DND-41 (cell line): ENCODE measurements at regions not wholly inside any gene's neighbourhood (a gene's known extent, or its start where the extent isn't known, plus 50 kb on each side); places are given as distances from the start of the nearest gene placed in this dataset.

Experiments
- ATAC-seq: fragments of 200-7000 bp; cut with Tn5 transposase; 3 replicates; pipeline ENCODE4 v1.9.1; 2021; ENCODE audit warnings: low read depth; ENCODE audit not compliant: insufficient read depth
- DNase-seq: peaks from one replicate; pipeline ENCODE4 v3.0.0-alpha.2; 2020
- H2AFZ ChIP-seq: 2 replicates; pipeline ENCODE4 v1.6.0; 2012; ENCODE audit warnings: low read depth, low read length
- H3K27ac ChIP-seq: 2 replicates; pipeline ENCODE4 v1.5.1; 2012; ENCODE audit warnings: low read length, inconsistent platforms
- H3K27me3 ChIP-seq: fragments of 200-600 bp; sonication (generic); 2 replicates; pipeline ENCODE4 v1.6.0; 2012; ENCODE audit warnings: low read length, mild to moderate bottlenecking, inconsistent platforms; ENCODE audit not compliant: insufficient read depth, poor library complexity
- H3K36me3 ChIP-seq: 2 replicates; pipeline ENCODE4 v1.5.1; 2012; ENCODE audit warnings: low read length, inconsistent platforms; ENCODE audit not compliant: insufficient read depth
- H3K4me1 ChIP-seq: 2 replicates; pipeline ENCODE4 v1.5.1; 2012; ENCODE audit warnings: mild to moderate bottlenecking, low read length; ENCODE audit not compliant: insufficient read depth
- H3K4me2 ChIP-seq: 2 replicates; pipeline ENCODE4 v1.6.0; 2012; ENCODE audit warnings: mild to moderate bottlenecking, moderate library complexity, low read length, inconsistent platforms; ENCODE audit not compliant: insufficient read depth
- H3K4me3 ChIP-seq, 2 experiments: fragments of 200-600 bp in 1 of 2; shearing (Covaris generic) in 1 of 2; 2 replicates each; pipeline ENCODE4 v1.5.1; 2012 to 2016; ENCODE audit warnings: inconsistent platforms in 2 of 2, low read length in 2 of 2, mild to moderate bottlenecking in 2 of 2, low read depth in 1 of 2, moderate library complexity in 1 of 2
- H3K79me2 ChIP-seq: 2 replicates; pipeline ENCODE4 v1.6.0; 2012; ENCODE audit warnings: low read length, inconsistent platforms; ENCODE audit not compliant: insufficient read depth
- H3K9ac ChIP-seq: 2 replicates; pipeline ENCODE4 v1.6.0; 2012; ENCODE audit warnings: low read depth, mild to moderate bottlenecking, inconsistent platforms, low read length, moderate library complexity
- H3K9me3 ChIP-seq: 2 replicates; pipeline ENCODE4 v1.5.1; 2012; ENCODE audit warnings: low read length, moderate library complexity, mild to moderate bottlenecking, inconsistent platforms; ENCODE audit not compliant: insufficient read depth, severe bottlenecking
- H4K20me1 ChIP-seq: 2 replicates; pipeline ENCODE4 v1.6.0; 2012; ENCODE audit warnings: low read length; ENCODE audit not compliant: insufficient read depth
- CTCF ChIP-seq: IDR thresholded peaks from 2 replicates; pipeline ENCODE4 v1.5.1; 2012; ENCODE audit warnings: borderline replicate concordance, low read length, moderate library complexity, mild to moderate bottlenecking; ENCODE audit not compliant: poor library complexity, severe bottlenecking; ENCODE audit errors: extremely low read depth
- EZH2 ChIP-seq: IDR thresholded peaks from 3 replicates; pipeline ENCODE4 v1.6.1; 2012; ENCODE audit warnings: borderline replicate concordance, low read depth, mild to moderate bottlenecking, moderate library complexity, low read length, inconsistent platforms; ENCODE audit not compliant: severe bottlenecking

- no peak overlapping the region for H2AFZ ChIP-seq
- no peaks in the 10 kb centered on the region for H4K20me1 ChIP-seq
- no peaks in the 10 kb centered on the region for H3K27me3 ChIP-seq
- no peak overlapping the region for H3K9ac ChIP-seq
- H3K4me1 ChIP-seq: no peaks in the 10 kb centered on the region
- DNase-seq (no peak), ATAC-seq (no peak)
- H3K4me3 ChIP-seq: no peak overlapping the region
- no peaks in the 10 kb centered on the region for H3K9me3 ChIP-seq
- no peaks in the 10 kb centered on the region for H3K36me3 ChIP-seq
- no peaks in the 10 kb centered on the region for H3K79me2 ChIP-seq
- no peak overlapping the region for H3K4me2 ChIP-seq
- no peak overlapping the region for H3K27ac ChIP-seq
- TF ChIP-seq EZH2 (no peak), CTCF (no peak)
These were observed 181.0 kb upstream of the TBX3 start for GRCh38 chr12:114864837-114865551.

GRCh38 chr12:114863911-114864310, 179.9 kb upstream of the TBX3 start:
- ATAC-seq (no peak), DNase-seq (no peak)
- Histone ChIP-seq H3K9me3 (no peaks in the 10 kb centered on the region), H3K4me1 (no peaks in the 10 kb centered on the region), H3K27ac (no peak overlapping the region), H3K9ac (no peak overlapping the region), H3K36me3 (no peaks in the 10 kb centered on the region), H2AFZ (no peak overlapping the region), H3K4me3 (no peak overlapping the region), H3K27me3 (no peaks in the 10 kb centered on the region), H3K79me2 (no peaks in the 10 kb centered on the region), H3K4me2 (no peak overlapping the region), H4K20me1 (no peaks in the 10 kb centered on the region)
- TF ChIP-seq EZH2 (no peak), CTCF (no peak)

- no peak for DNase-seq
- Histone ChIP-seq H3K4me3 (no peak overlapping the region), H3K4me2 (no peak overlapping the region), H2AFZ (no peak overlapping the region), H3K4me1 (no peaks in the 10 kb centered on the region), H3K9ac (no peak overlapping the region), H3K9me3 (no peaks in the 10 kb centered on the region), H3K27ac (no peak overlapping the region), H3K36me3 (no peaks in the 10 kb centered on the region), H3K27me3 (no peaks in the 10 kb centered on the region), H4K20me1 (no peaks in the 10 kb centered on the region), H3K79me2 (no peaks in the 10 kb centered on the region)
- TF ChIP-seq CTCF: no peak
- no peak for TF ChIP-seq EZH2
- ATAC-seq: no peak
These were observed 177.0 kb upstream of the TBX3 start for GRCh38 chr12:114860969-114861368.
